ENCODE measurements at regions not wholly inside any gene's neighbourhood (a gene's known extent, or its start where the extent isn't known, plus 50 kb on each side); places are given as distances from the start of the nearest gene placed in this dataset.

GRCh38 chr2:182621191-182621590 is 94.9 kb upstream of the DNAJC10 start:
- TF ChIP-seq CTCF (IDR thresholded peaks at IDR 0.05; ENCODE audit: insufficient read depth, low read depth, low read length) = no peak
- DNase-seq (ENCODE audit: low read depth) = no peak
- no peak overlapping the region for H3K4me3 ChIP-seq (ENCODE audit: low read depth, low read length)

- DNase-seq (ENCODE audit: low read depth) = no peak
- no peak overlapping the region for H3K4me3 ChIP-seq (ENCODE audit: low read depth, low read length)
- no peak for TF ChIP-seq CTCF (IDR thresholded peaks at IDR 0.05; ENCODE audit: insufficient read depth, low read depth, low read length)
These were observed 94.2 kb upstream of the DNAJC10 start for GRCh38 chr2:182621810-182622209.

GRCh38 chr2:182622231-182622630 is 93.8 kb upstream of the DNAJC10 start:
- no peak overlapping the region for H3K4me3 ChIP-seq (ENCODE audit: low read depth, low read length)
- no peak for TF ChIP-seq CTCF (IDR thresholded peaks at IDR 0.05; ENCODE audit: insufficient read depth, low read depth, low read length)
- DNase-seq (ENCODE audit: low read depth) = no peak

- no peak for DNase-seq (ENCODE audit: low read depth)
- no peak for TF ChIP-seq CTCF (IDR thresholded peaks at IDR 0.05; ENCODE audit: insufficient read depth, low read depth, low read length)
- no peak overlapping the region for H3K4me3 ChIP-seq (ENCODE audit: low read depth, low read length)
These were observed 90.2 kb upstream of the DNAJC10 start for GRCh38 chr2:182625814-182626213.

- H3K4me3 ChIP-seq (ENCODE audit: low read depth, low read length) = no peak overlapping the region
- TF ChIP-seq CTCF (IDR thresholded peaks at IDR 0.05; ENCODE audit: insufficient read depth, low read depth, low read length) = no peak
- DNase-seq (ENCODE audit: low read depth) = no peak
These were observed 87.1 kb upstream of the DNAJC10 start for GRCh38 chr2:182628916-182629315.

- no peak for DNase-seq (ENCODE audit: low read depth)
- no peak for TF ChIP-seq CTCF (IDR thresholded peaks at IDR 0.05; ENCODE audit: insufficient read depth, low read depth, low read length)
- no peak overlapping the region for H3K4me3 ChIP-seq (ENCODE audit: low read depth, low read length)
These were observed 85.8 kb upstream of the DNAJC10 start for GRCh38 chr2:182630207-182630606.

- DNase-seq (ENCODE audit: low read depth) = no peak
- H3K4me3 ChIP-seq (ENCODE audit: low read depth, low read length) = no peak overlapping the region
- no peak for TF ChIP-seq CTCF (IDR thresholded peaks at IDR 0.05; ENCODE audit: insufficient read depth, low read depth, low read length)
These were observed 84.8 kb upstream of the DNAJC10 start for GRCh38 chr2:182631299-182631698.
